ENCODE measurements at regions not wholly inside any gene's neighbourhood (a gene's known extent, or its start where the extent isn't known, plus 50 kb on each side); places are given as distances from the start of the nearest gene placed in this dataset.

DNA sequence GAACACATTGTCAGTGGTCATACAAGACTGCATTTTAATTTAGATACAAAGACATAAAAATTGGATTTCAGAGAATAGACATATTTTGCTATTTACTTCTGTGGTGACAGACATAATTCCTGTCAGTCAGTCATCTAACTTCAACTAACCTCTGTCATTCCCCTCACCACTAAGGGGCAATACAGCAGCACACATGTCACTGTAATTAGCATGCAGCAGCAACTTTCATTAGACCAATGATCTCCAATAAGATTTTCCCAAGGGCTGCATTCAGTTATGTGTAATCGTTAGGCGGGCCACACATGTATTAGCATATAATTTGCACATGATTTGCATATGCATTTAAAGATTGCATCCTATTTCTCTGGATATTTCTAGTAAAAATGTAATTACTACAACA is 624.5 kb downstream of the NR4A2 start:
- TF ChIP-seq, protein P1, sequence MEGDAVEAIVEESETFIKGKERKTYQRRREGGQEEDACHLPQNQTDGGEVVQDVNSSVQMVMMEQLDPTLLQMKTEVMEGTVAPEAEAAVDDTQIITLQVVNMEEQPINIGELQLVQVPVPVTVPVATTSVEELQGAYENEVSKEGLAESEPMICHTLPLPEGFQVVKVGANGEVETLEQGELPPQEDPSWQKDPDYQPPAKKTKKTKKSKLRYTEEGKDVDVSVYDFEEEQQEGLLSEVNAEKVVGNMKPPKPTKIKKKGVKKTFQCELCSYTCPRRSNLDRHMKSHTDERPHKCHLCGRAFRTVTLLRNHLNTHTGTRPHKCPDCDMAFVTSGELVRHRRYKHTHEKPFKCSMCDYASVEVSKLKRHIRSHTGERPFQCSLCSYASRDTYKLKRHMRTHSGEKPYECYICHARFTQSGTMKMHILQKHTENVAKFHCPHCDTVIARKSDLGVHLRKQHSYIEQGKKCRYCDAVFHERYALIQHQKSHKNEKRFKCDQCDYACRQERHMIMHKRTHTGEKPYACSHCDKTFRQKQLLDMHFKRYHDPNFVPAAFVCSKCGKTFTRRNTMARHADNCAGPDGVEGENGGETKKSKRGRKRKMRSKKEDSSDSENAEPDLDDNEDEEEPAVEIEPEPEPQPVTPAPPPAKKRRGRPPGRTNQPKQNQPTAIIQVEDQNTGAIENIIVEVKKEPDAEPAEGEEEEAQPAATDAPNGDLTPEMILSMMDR (IDR thresholded peaks at IDR 0.05; ENCODE audit: unreplicated experiment) = no peak
- ChIA-PET CTCF (interaction anchor here (0.6 kb wide), 1 partner anchor 610 kb away, joined by 3 read pairs; no protein-coding TSS in a partner anchor), POLR2A (no interaction called here)
- Mint-ChIP-seq H3K27me3 (ENCODE audit: insufficient read depth, unreplicated experiment) (no peaks in the 10 kb centered on the region), H3K4me1 (ENCODE audit: insufficient read depth, unreplicated experiment) (no peaks in the 10 kb centered on the region), H3K4me3 (ENCODE audit: unreplicated experiment) (no peak overlapping the region), H3K9me3 (ENCODE audit: unreplicated experiment) (no peaks in the 10 kb centered on the region), H3K36me3 (ENCODE audit: insufficient read depth, unreplicated experiment) (no peaks in the 10 kb centered on the region), H3K27ac (ENCODE audit: low read depth, unreplicated experiment) (no peak overlapping the region)
- peak; percentile 19 for DNase-seq (ENCODE audit: unreplicated experiment)
- no TSS peak for BruUV-seq (replicated peaks)
- intact Hi-C loops (cut with micrococcal nuclease) = no loop called here

- BruUV-seq (replicated peaks) = no TSS peak
- no peaks in the 10 kb centered on the region for H3K9me3 Mint-ChIP-seq (ENCODE audit: unreplicated experiment)
- no peaks in the 10 kb centered on the region for H3K36me3 Mint-ChIP-seq (ENCODE audit: insufficient read depth, unreplicated experiment)
- ChIA-PET CTCF (interaction anchor here (1.1 kb wide), 1 partner anchor 1490 kb away, joined by 3 read pairs; no protein-coding TSS in a partner anchor), POLR2A (no interaction called here)
- TF ChIP-seq, protein P1 (IDR thresholded peaks at IDR 0.05; ENCODE audit: unreplicated experiment) = no peak
- intact Hi-C loops (cut with micrococcal nuclease) = no loop called here
- no peak for DNase-seq (ENCODE audit: unreplicated experiment)
- no peak overlapping the region for H3K27ac Mint-ChIP-seq (ENCODE audit: low read depth, unreplicated experiment)
- H3K4me1 Mint-ChIP-seq (ENCODE audit: insufficient read depth, unreplicated experiment) = no peaks in the 10 kb centered on the region
- H3K27me3 Mint-ChIP-seq (ENCODE audit: insufficient read depth, unreplicated experiment) = no peaks in the 10 kb centered on the region
- no peak overlapping the region for H3K4me3 Mint-ChIP-seq (ENCODE audit: unreplicated experiment)
Observed at GRCh38 chr2:155703917-155704316, 628.6 kb downstream of the NR4A2 start.

DNA sequence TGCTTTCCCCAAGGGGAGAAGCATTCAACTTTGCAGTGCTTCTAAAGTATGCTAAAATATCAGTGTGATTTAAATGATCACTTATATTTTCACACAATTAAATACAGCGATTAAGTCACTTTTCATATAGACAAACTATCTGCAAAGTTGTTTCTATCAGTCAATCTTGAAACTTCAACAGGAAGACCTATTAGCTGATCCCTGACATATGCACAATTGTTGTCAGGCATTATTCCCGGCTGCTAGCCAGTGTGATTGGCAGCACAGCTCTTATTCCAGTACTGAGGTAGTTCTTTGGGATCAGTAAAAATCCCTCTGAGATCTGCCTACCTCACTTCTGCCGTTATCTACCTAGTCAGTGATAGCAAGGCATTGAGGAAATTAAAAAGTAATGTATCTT is 629.5 kb downstream of the NR4A2 start:
- BruUV-seq (replicated peaks) = no TSS peak

DNA sequence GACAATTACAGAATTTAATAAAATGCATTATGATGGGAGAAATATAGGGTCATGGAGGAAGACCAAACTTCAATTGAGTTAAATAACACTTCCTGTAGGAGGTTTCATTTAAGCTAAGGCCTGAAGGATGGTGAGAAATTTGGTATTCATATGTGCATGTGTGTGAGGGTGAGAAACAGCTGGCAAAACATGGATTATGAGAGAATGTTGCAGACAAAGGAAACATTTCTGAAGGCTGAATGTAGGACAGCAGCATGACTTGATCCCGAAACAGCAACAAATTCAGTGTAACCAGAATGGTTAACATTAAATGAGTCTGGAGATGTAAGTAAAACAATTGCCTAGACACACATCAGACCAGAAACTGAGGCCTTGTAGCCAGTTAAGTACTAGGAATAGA is 630.8 kb downstream of the NR4A2 start:
- Mint-ChIP-seq H3K27ac (ENCODE audit: low read depth, unreplicated experiment) (no peak overlapping the region), H3K4me3 (ENCODE audit: unreplicated experiment) (no peak overlapping the region), H3K27me3 (ENCODE audit: insufficient read depth, unreplicated experiment) (no peaks in the 10 kb centered on the region), H3K4me1 (ENCODE audit: insufficient read depth, unreplicated experiment) (peaks cover under 1% of the 10 kb centered on the region), H3K36me3 (ENCODE audit: insufficient read depth, unreplicated experiment) (no peaks in the 10 kb centered on the region), H3K9me3 (ENCODE audit: unreplicated experiment) (no peaks in the 10 kb centered on the region)
- no peak for DNase-seq (ENCODE audit: unreplicated experiment)
- ChIA-PET CTCF (no interaction called here), POLR2A (no interaction called here)
- TF ChIP-seq, protein P1 (IDR thresholded peaks at IDR 0.05; ENCODE audit: unreplicated experiment) = no peak
- intact Hi-C loops (cut with micrococcal nuclease) = no loop called here
- no TSS peak for BruUV-seq (replicated peaks)

More for the DNA sequence above, 629.5 kb downstream of the NR4A2 start:
- ChIA-PET CTCF (interaction anchor here (0.7 kb wide), 1 partner anchor 867 kb away, joined by 3 read pairs; no protein-coding TSS in a partner anchor), POLR2A (no interaction called here)
- Mint-ChIP-seq H3K27me3 (ENCODE audit: insufficient read depth, unreplicated experiment) (no peaks in the 10 kb centered on the region), H3K36me3 (ENCODE audit: insufficient read depth, unreplicated experiment) (no peaks in the 10 kb centered on the region), H3K4me3 (ENCODE audit: unreplicated experiment) (no peak overlapping the region), H3K4me1 (ENCODE audit: insufficient read depth, unreplicated experiment) (no peaks in the 10 kb centered on the region), H3K9me3 (ENCODE audit: unreplicated experiment) (no peaks in the 10 kb centered on the region), H3K27ac (ENCODE audit: low read depth, unreplicated experiment) (no peak overlapping the region)
- TF ChIP-seq, protein P1 (IDR thresholded peaks at IDR 0.05; ENCODE audit: unreplicated experiment) = no peak
- intact Hi-C loops (cut with micrococcal nuclease) = no loop called here
- no peak for DNase-seq (ENCODE audit: unreplicated experiment)

Data from MCF 10A (cell line).